Limb (tissue), 2 donors: ENCODE measurements at regions not wholly inside any gene's neighbourhood (a gene's known extent, or its start where the extent isn't known, plus 50 kb on each side); places are given as distances from the start of the nearest gene placed in this dataset.
"Not testable (repeated sequence)": the region's sequence is repeated elsewhere in the genome, so short reads cannot be mapped to it uniquely, and the experiment has no call there.

Experiments used
- DNase-seq, 2 donors: peaks; one replicate each; pipeline ENCODE4 v3.0.0-alpha.2; 2016; ENCODE audit errors: extremely low spot score in 2 of 2

- DNase-seq = no peak
Observed at GRCh38 chr12:107826276-107826675, 51.8 kb downstream of the ASCL4 start.

GRCh38 chr12:107829271-107829670, 54.8 kb downstream of the ASCL4 start:
- no peak for DNase-seq

GRCh38 chr12:107832441-107832840, 57.9 kb downstream of the ASCL4 start:
- DNase-seq = no peak

GRCh38 chr12:107840186-107840585, 65.7 kb downstream of the ASCL4 start:
- no peak for DNase-seq

GRCh38 chr12:107843351-107844311, 69.1 kb downstream of the ASCL4 start:
- peak in 1 of 2 donors; percentile 43 for DNase-seq

GRCh38 chr12:107844312-107844921, 69.9 kb downstream of the ASCL4 start:
- DNase-seq = peak in 1 of 2 donors; percentile 36

GRCh38 chr12:107845226-107845979, 70.9 kb downstream of the ASCL4 start:
- no peak for DNase-seq

GRCh38 chr12:107845980-107846659, 71.6 kb downstream of the ASCL4 start:
- no peak for DNase-seq

GRCh38 chr12:107847430-107847829, 72.9 kb downstream of the ASCL4 start:
- DNase-seq = no peak

- DNase-seq = no peak
Observed at GRCh38 chr12:107847830-107848229, 73.3 kb downstream of the ASCL4 start.

- DNase-seq = no peak
Observed at GRCh38 chr12:107853479-107853878, 79.0 kb downstream of the ASCL4 start.

GRCh38 chr12:107855471-107855870, 81.0 kb downstream of the ASCL4 start:
- DNase-seq = no peak

GRCh38 chr12:107856096-107856495, 81.6 kb downstream of the ASCL4 start:
- no peak for DNase-seq

GRCh38 chr12:107857191-107857590, 82.7 kb downstream of the ASCL4 start:
- DNase-seq = no peak

GRCh38 chr12:107859367-107859766, 84.9 kb downstream of the ASCL4 start:
- DNase-seq = no peak

- DNase-seq = no peak
Observed at GRCh38 chr12:107864235-107864634, 89.7 kb downstream of the ASCL4 start.

- not testable (repeated sequence) for DNase-seq
Observed at GRCh38 chr12:107864727-107865126, 90.2 kb downstream of the ASCL4 start.

GRCh38 chr12:107873223-107873622, 98.7 kb downstream of the ASCL4 start:
- no peak for DNase-seq

GRCh38 chr12:107875786-107876185, 101.3 kb downstream of the ASCL4 start:
- no peak for DNase-seq

GRCh38 chr12:107884769-107885694, 110.5 kb downstream of the ASCL4 start:
- peak; percentile 45 to 69 for DNase-seq
